ENCODE measurements at regions not wholly inside any gene's neighbourhood (a gene's known extent, or its start where the extent isn't known, plus 50 kb on each side); places are given as distances from the start of the nearest gene placed in this dataset.

DNA sequence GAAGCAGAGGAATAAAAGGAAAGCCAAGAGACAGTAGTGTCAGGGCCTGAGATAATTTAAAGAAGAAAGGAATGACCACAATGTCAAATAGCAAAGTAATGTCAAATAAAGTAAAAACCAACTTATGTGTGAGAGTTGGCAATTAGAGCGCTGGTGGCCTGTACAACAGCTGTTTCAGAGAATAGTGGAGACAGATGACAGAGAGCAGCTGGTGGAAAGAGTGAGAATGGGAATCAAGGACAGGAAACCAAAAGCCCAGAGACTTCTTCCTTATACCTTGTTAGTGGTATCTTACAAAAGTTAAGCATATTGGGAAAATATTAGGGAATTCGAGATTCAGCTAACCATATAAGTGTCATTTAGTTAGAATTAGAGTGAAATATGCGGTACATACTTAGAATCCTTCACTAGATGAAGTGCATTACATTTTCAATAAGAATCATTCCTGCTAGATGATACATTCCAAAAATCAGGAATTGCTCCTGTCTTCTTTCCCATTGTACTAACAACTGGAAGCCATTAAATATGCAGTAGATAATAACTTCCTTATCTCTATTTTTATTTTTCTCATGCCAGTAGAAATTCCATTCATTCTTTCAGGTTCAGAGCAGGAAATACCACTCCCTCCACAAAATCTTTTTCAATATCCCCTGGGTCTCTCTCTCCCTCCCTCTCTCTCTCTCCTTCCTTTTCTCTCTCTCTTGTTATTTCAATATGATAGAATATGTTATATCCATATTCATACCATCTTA is 525.4 kb downstream of the CENPC start:
- TF ChIP-seq CTCF (IDR thresholded peaks at IDR 0.05; ENCODE audit: extremely low read depth in 1 of 2, insufficient read depth in 1 of 2, low read depth in 1 of 2, low read length in 2 of 2): no peak
- TF ChIP-seq POLR2A (IDR thresholded peaks at IDR 0.05; ENCODE audit: low read depth, low read length): no peak
- TF ChIP-seq MYC (IDR thresholded peaks at IDR 0.05; ENCODE audit: low read depth, low read length): no peak
- no peak for TF ChIP-seq POLR2AphosphoS5 (IDR thresholded peaks at IDR 0.05; ENCODE audit: insufficient read depth, low read depth, low read length)
- TF ChIP-seq EZH2 (IDR thresholded peaks at IDR 0.05; ENCODE audit: borderline replicate concordance, low read depth, low read length, severe bottlenecking): no peak

Data from endothelial cell of umbilical vein (primary cell).